ENCODE measurements at regions not wholly inside any gene's neighbourhood (a gene's known extent, or its start where the extent isn't known, plus 50 kb on each side); places are given as distances from the start of the nearest gene placed in this dataset.

DNA sequence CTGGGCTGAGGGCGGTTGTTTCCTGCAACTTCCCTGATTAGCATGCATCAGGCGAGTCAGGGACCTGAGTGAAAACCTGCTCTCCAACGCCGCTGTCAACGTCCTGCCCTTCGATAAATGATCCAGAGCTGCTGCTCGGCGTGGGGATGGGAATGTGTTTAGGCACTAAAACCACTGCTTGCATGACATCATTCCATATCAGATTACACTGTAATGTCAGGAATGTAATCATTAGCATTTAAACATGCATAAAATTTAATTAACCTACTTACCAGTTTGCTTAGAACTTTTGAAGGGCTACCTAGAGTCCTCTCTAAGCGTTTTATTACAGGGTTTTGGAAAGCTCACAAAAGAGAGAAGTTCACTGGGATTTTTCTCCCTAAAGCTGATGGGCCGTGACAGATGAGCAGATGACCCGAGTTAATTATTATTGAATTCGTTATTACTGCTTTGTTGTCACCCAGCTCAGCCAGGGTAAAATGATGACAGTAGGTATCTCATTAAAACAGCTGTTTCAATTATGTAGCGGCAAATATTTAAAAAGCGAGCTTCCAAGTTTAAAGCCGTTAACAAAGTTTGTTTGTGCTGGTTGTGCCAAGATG lies 685.6 kb upstream of the SALL3 start:
- no peaks in the 10 kb centered on the region for H3K4me1 Mint-ChIP-seq (ENCODE audit: low read depth)
- H3K4me3 Mint-ChIP-seq (ENCODE audit: low read depth): no peak overlapping the region
- intact Hi-C loops (cut with micrococcal nuclease): no loop called here
- no peak for DNase-seq (ENCODE audit: low spot score)
- H3K9me3 Mint-ChIP-seq: peaks cover 11% of the 10 kb centered on the region
- no peaks in the 10 kb centered on the region for H3K36me3 Mint-ChIP-seq (ENCODE audit: low read depth)
- H3K27ac Mint-ChIP-seq: no peak overlapping the region
- H3K27me3 Mint-ChIP-seq (ENCODE audit: low read depth): no peaks in the 10 kb centered on the region

DNA sequence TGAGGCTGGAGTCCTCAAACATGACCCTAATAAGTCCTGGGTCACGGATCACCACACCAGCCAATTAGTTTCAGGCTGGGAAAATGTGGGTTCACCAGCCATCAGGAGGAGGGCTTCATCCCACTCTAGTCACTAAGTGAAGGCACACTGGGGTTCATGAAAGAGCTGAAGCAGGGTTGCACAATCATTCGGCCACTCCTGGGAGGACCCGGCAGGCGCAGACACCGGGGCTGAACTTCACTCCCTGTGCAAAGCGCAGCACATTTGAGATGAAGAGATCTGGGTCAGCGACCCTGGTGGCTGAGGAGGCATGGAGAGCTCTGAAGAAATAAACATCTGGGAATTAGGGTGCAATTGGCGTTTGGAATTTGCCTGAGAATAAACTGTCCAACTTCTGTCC lies 684.4 kb upstream of the SALL3 start:
- Mint-ChIP-seq H3K9me3 (peaks cover 11% of the 10 kb centered on the region), H3K4me3 (ENCODE audit: low read depth) (no peak overlapping the region)

DNA sequence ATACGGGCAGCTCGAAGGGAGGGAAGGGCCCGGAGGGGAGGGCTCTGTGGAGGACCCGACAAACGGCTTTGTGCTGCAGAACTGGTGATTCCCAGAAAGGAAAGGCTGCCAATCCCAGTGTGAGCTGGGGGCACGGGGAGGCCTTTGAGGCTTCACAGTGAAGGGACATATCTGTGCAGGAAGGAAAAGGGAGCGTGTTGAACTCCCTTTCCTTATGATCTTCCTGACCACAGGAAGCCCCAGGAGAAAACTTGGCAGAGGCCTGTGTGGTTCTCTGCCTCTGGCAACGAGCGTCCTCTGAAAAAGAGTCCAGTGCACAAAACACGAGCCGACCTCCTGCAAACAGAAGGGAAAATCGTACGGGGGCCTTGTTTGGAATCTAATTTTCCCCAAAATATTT lies 683.5 kb upstream of the SALL3 start:
- H3K4me1 Mint-ChIP-seq (ENCODE audit: low read depth): no peaks in the 10 kb centered on the region
- no peak overlapping the region for H3K27ac Mint-ChIP-seq
- no peaks in the 10 kb centered on the region for H3K36me3 Mint-ChIP-seq (ENCODE audit: low read depth)
- DNase-seq (ENCODE audit: low spot score): no peak
- no peaks in the 10 kb centered on the region for H3K27me3 Mint-ChIP-seq (ENCODE audit: low read depth)
- no peak overlapping the region for H3K4me3 Mint-ChIP-seq (ENCODE audit: low read depth)
- peaks cover 11% of the 10 kb centered on the region for H3K9me3 Mint-ChIP-seq
- intact Hi-C loops (cut with micrococcal nuclease): no loop called here

More for the DNA sequence above, 684.4 kb upstream of the SALL3 start:
- no peak overlapping the region for H3K27ac Mint-ChIP-seq
- intact Hi-C loops (cut with micrococcal nuclease): no loop called here
- no peak for DNase-seq (ENCODE audit: low spot score)
- H3K27me3 Mint-ChIP-seq (ENCODE audit: low read depth): no peaks in the 10 kb centered on the region
- H3K4me1 Mint-ChIP-seq (ENCODE audit: low read depth): no peaks in the 10 kb centered on the region
- no peaks in the 10 kb centered on the region for H3K36me3 Mint-ChIP-seq (ENCODE audit: low read depth)

DNA sequence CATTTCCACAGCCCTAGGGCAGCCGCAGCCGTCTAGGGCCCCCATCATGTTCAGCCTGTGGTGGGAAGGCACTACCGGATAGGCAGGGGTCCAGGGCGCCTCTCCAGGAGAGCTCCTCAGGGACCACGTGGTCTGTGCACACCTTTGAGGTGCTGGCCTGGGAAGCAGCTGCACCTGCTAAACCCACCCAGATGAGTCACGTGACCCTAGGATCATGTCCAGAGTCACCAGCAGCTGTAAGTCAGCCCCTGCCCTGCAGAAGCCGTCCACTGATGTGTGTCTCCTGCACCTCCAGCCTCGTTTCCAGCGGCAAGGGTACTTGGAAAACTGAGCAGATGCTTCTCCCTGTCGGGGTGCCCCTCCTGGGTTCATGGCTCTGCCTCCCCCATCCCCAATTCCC lies 682.6 kb upstream of the SALL3 start:
- H3K4me1 Mint-ChIP-seq (ENCODE audit: low read depth): no peaks in the 10 kb centered on the region
- no peaks in the 10 kb centered on the region for H3K36me3 Mint-ChIP-seq (ENCODE audit: low read depth)
- DNase-seq (ENCODE audit: low spot score): no peak
- H3K9me3 Mint-ChIP-seq: peaks cover 4% of the 10 kb centered on the region
- H3K27me3 Mint-ChIP-seq (ENCODE audit: low read depth): no peaks in the 10 kb centered on the region
- H3K27ac Mint-ChIP-seq: no peak overlapping the region
- intact Hi-C loops (cut with micrococcal nuclease): no loop called here
- H3K4me3 Mint-ChIP-seq (ENCODE audit: low read depth): no peak overlapping the region

DNA sequence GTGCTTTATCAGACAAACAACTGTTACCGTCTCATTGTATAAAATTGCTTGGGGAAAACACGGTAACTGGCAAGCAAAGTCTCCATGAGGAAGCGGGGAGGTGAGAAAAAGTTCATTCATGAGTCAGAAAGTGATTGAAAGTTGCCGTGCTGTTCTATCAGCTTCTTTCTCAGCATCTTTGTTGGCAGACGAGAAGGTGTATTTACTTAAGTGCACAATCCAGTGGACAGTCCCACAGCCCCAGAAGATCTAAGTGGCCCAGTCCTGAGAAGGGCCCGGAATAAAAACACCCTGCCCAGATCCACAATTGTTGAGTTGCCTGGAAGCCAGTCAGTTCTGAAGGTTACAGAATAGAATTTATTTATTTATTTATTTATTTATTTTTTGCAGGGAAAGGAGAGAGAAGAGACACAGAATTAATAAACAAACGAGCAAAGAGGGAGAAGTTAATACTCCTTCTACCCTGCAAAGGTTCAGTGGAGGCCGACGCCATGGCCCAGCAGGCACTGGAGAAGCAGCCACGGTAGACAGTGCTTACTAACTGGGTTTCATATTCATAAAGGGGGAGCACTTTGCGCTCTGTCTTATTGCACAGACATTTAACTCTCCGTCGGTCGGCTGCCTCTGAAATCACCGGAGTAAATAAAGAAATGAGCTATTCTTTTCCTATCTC lies 676.0 kb upstream of the SALL3 start:
- no peaks in the 10 kb centered on the region for H3K4me1 Mint-ChIP-seq (ENCODE audit: low read depth)
- H3K9me3 Mint-ChIP-seq: no peaks in the 10 kb centered on the region
- H3K27me3 Mint-ChIP-seq (ENCODE audit: low read depth): no peaks in the 10 kb centered on the region
- DNase-seq (ENCODE audit: low spot score): no peak
- H3K36me3 Mint-ChIP-seq (ENCODE audit: low read depth): no peaks in the 10 kb centered on the region
- H3K4me3 Mint-ChIP-seq (ENCODE audit: low read depth): no peak overlapping the region
- H3K27ac Mint-ChIP-seq: no peak overlapping the region
- intact Hi-C loops (cut with micrococcal nuclease): no loop called here

DNA sequence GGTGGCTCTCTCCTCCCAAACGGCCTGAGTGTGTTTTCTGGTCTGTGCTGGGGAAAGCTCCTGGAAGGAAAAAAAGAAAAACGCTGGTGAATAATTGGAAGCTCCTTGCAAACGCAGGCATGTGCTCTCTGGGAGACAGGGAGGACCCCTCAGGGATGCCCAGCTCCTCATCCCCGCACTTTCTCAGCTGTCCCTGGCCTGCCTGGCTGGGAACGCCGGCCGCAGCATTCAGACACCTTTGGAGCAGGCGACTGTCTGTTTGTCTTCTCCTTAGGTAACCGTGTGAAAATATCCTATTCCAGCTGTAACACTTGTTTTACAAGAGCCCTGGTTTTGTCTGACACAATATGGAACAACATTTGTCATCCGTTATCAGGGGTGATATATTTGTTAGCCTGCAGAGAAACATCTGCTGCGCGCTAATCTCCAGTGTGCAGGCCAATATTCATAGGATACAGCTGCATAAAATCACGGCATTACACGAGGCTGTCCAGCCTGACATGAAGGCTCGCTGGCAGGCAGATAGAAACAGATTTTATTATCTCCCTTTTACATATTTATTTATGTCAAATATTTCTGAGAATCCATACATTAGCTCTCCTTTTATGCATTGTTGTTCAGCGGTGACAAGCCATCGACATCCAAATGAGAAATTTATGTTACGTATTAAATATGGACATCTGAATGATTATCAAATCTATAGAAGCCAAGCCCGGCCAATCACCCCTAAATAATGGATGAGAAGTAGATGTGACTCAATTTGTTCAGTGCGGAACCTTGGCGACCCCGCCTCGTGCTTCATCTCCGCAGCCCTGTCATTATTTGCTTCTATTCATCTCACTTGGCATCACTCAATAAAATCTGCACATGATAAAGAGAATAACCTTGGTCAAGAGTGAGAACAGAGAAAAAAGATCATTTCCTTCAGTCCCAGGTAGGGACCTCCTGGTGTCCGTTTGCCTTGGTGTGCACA lies 675.1 kb upstream of the SALL3 start:
- no peaks in the 10 kb centered on the region for H3K9me3 Mint-ChIP-seq
- intact Hi-C loops (cut with micrococcal nuclease): no loop called here
- H3K4me1 Mint-ChIP-seq (ENCODE audit: low read depth): no peaks in the 10 kb centered on the region
- no peaks in the 10 kb centered on the region for H3K36me3 Mint-ChIP-seq (ENCODE audit: low read depth)
- DNase-seq (ENCODE audit: low spot score): no peak
- no peaks in the 10 kb centered on the region for H3K27me3 Mint-ChIP-seq (ENCODE audit: low read depth)
- no peak overlapping the region for H3K27ac Mint-ChIP-seq
- no peak overlapping the region for H3K4me3 Mint-ChIP-seq (ENCODE audit: low read depth)

DNA sequence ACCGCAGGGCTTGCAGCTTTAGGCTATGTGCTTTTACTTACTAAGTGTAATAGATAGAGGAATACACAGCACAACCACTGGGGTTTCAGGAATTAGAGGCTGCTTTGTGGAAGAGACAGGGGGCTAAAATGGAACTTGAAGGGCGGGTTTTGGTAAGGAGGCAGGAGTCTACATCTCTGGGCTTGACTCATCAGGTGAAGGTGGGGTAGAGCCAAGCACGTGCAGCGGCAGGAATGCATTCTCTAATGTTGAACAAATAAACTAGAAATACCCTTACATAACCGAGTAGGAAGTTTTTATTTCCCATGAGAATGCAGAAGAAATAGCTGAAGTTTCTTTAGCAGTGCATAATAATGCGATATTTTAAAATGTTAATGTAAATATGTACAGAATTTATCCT lies 673.8 kb upstream of the SALL3 start:
- Mint-ChIP-seq H3K36me3 (ENCODE audit: low read depth) (no peaks in the 10 kb centered on the region), H3K4me1 (ENCODE audit: low read depth) (no peaks in the 10 kb centered on the region), H3K27me3 (ENCODE audit: low read depth) (no peaks in the 10 kb centered on the region), H3K9me3 (no peaks in the 10 kb centered on the region), H3K4me3 (ENCODE audit: low read depth) (no peak overlapping the region), H3K27ac (no peak overlapping the region)
- DNase-seq (ENCODE audit: low spot score): no peak
- intact Hi-C loops (cut with micrococcal nuclease): no loop called here

DNA sequence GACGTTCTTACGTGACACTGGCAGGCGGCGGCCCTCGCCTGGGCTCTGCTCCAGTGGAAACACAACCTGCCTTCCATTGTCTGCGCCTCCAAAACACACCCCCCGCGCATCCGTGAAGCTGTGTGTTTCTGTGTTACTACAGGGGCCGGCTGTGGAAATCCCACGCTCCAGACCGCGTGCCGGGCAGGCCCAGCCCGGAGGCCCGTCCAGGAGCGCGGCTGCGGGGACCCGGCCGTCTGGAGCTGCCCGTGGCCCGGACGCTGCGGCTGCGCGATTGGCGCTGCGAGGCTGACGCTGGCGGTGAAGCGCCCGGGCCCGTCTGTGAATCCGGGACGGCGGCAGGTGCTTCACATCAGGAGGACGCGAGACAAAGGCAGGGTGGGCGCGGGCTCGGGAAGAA lies 670.3 kb upstream of the SALL3 start:
- H3K4me3 Mint-ChIP-seq (ENCODE audit: low read depth): no peak overlapping the region
- no peak overlapping the region for H3K27ac Mint-ChIP-seq
- H3K9me3 Mint-ChIP-seq: no peaks in the 10 kb centered on the region
- DNase-seq (ENCODE audit: low spot score): no peak
- H3K36me3 Mint-ChIP-seq (ENCODE audit: low read depth): no peaks in the 10 kb centered on the region
- H3K27me3 Mint-ChIP-seq (ENCODE audit: low read depth): no peaks in the 10 kb centered on the region
- H3K4me1 Mint-ChIP-seq (ENCODE audit: low read depth): no peaks in the 10 kb centered on the region
- intact Hi-C loops (cut with micrococcal nuclease): no loop called here

DNA sequence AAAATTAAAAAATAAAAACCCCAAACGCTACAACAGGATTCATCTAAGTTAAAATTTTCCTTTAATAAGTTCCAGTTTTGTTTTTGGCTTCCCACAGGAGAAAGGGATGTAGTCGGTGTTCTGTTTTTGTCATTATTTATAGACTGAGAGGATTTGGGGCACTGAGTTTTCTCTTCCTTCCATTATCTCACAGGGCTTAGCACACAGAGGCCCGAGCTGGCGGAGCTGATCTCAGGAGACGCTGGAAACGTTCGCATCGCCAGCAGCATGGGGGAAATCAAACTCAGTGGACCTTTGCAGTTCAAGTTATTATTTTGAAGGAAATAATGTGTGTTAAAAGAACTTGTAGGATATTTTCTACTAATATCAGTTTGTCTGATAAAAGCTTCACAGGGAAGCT lies 669.7 kb upstream of the SALL3 start:
- Mint-ChIP-seq H3K4me3 (ENCODE audit: low read depth) (no peak overlapping the region), H3K36me3 (ENCODE audit: low read depth) (no peaks in the 10 kb centered on the region), H3K4me1 (ENCODE audit: low read depth) (no peaks in the 10 kb centered on the region), H3K27ac (no peak overlapping the region), H3K27me3 (ENCODE audit: low read depth) (no peaks in the 10 kb centered on the region), H3K9me3 (no peaks in the 10 kb centered on the region)
- intact Hi-C loops (cut with micrococcal nuclease): no loop called here
- no peak for DNase-seq (ENCODE audit: low spot score)

DNA sequence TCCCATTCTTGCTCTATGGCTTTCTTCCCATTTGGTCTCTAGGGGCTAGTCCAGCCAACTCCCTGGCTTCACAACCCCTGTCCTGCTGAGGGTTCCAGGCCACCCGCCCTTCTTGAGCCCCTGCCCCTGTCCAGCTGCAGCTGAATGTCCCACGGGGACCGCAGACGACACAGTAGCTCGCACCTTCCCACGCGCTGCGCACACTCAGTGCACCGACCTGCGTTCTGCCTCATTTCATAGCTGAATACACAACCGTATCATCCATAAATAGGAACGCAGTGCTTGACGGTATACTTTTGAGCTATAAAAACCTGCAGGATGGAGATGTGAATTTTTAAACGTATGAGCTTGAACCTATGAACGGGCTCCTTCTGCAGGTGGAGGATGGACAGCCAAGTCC lies 660.4 kb upstream of the SALL3 start:
- intact Hi-C loops (cut with micrococcal nuclease): no loop called here
- Mint-ChIP-seq H3K36me3 (ENCODE audit: low read depth) (no peaks in the 10 kb centered on the region), H3K4me3 (ENCODE audit: low read depth) (no peak overlapping the region)

DNA sequence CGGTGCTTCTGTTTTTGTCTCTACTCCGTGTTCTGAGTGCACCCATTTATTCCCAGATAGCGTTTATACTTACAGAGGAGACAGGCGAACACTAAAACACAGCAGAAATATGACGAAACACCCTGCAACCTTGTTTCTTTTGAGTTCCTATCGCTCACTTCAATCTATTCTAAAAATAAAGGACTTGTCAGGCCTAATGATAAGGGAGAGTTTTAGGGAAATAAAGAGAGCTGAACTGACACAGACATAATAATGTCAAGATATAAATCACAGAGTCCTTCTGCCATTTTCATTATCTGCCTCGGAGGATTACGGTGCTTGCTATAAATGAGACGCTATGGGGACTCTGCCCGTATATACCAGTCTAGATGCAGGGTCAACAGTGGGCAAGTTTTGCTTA lies 659.7 kb upstream of the SALL3 start:
- no peaks in the 10 kb centered on the region for H3K4me1 Mint-ChIP-seq (ENCODE audit: low read depth)
- H3K27ac Mint-ChIP-seq: no peak overlapping the region
- no peaks in the 10 kb centered on the region for H3K36me3 Mint-ChIP-seq (ENCODE audit: low read depth)
- no peak overlapping the region for H3K4me3 Mint-ChIP-seq (ENCODE audit: low read depth)
- H3K27me3 Mint-ChIP-seq (ENCODE audit: low read depth): no peaks in the 10 kb centered on the region
- no peak for DNase-seq (ENCODE audit: low spot score)
- no peaks in the 10 kb centered on the region for H3K9me3 Mint-ChIP-seq
- intact Hi-C loops (cut with micrococcal nuclease): no loop called here

More for the DNA sequence above, 660.4 kb upstream of the SALL3 start:
- Mint-ChIP-seq H3K4me1 (ENCODE audit: low read depth) (no peaks in the 10 kb centered on the region), H3K9me3 (no peaks in the 10 kb centered on the region), H3K27ac (no peak overlapping the region), H3K27me3 (ENCODE audit: low read depth) (no peaks in the 10 kb centered on the region)
- no peak for DNase-seq (ENCODE audit: low spot score)

DNA sequence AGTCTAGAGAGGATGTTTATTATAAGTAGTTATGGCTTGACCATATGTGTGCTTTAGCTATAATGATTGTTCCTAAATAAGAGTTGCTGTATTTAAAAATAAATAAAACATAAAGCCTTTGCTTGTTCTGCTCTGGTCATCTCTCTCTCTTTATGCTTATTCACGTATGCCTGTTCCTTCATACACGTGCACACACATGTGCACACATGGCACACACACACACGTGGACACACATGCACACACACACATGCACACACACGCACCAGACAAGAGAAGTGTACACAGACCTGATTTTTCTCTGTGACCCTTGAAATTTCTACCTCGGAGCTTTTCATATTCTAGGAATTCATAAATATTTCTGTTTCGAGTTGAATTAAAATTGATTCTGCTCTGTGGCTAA lies 658.2 kb upstream of the SALL3 start:
- no peaks in the 10 kb centered on the region for H3K36me3 Mint-ChIP-seq (ENCODE audit: low read depth)
- H3K9me3 Mint-ChIP-seq: no peaks in the 10 kb centered on the region
- no peaks in the 10 kb centered on the region for H3K4me1 Mint-ChIP-seq (ENCODE audit: low read depth)
- intact Hi-C loops (cut with micrococcal nuclease): no loop called here
- no peak for DNase-seq (ENCODE audit: low spot score)
- no peaks in the 10 kb centered on the region for H3K27me3 Mint-ChIP-seq (ENCODE audit: low read depth)
- no peak overlapping the region for H3K4me3 Mint-ChIP-seq (ENCODE audit: low read depth)
- no peak overlapping the region for H3K27ac Mint-ChIP-seq

All from activated T-helper 2 cell treated with anti-CD3 and anti-CD28 coated beads, Interferon-gamma antibody, Interleukin-2, Interleukin-4, amounts not matched to agents 10 μg/mL and 5 μg/mL and 100 μg/mL, durations not matched to agents 14 hours and 24 hours and 36 hours (primary cell).